ENCODE measurements at regions not wholly inside any gene's neighbourhood (a gene's known extent, or its start where the extent isn't known, plus 50 kb on each side); places are given as distances from the start of the nearest gene placed in this dataset.

GRCh38 chr5:125263356-125263755, 516.9 kb upstream of the ZNF608 start:
- no peak for DNase-seq

- no peak for DNase-seq
Observed at GRCh38 chr5:125266106-125266505, 519.7 kb upstream of the ZNF608 start.

GRCh38 chr5:125267636-125268248, 521.3 kb upstream of the ZNF608 start:
- DNase-seq, result peak; percentile 37

GRCh38 chr5:125269926-125270325, 523.5 kb upstream of the ZNF608 start:
- no peak for DNase-seq

- no peak for DNase-seq
Observed at GRCh38 chr5:125272357-125272756, 525.9 kb upstream of the ZNF608 start.

- DNase-seq, result no peak
Observed at GRCh38 chr5:125274211-125274610, 527.8 kb upstream of the ZNF608 start.

GRCh38 chr5:125274938-125275724, 528.7 kb upstream of the ZNF608 start:
- no peak for DNase-seq

- no peak for DNase-seq
Observed at GRCh38 chr5:125275725-125276090, 529.3 kb upstream of the ZNF608 start.

GRCh38 chr5:125276096-125276495, 529.7 kb upstream of the ZNF608 start:
- DNase-seq, result no peak

GRCh38 chr5:125277494-125278154, 531.2 kb upstream of the ZNF608 start:
- DNase-seq, result no peak

- no peak for DNase-seq
Observed at GRCh38 chr5:125278711-125279110, 532.3 kb upstream of the ZNF608 start.

GRCh38 chr5:125281667-125282066, 535.2 kb upstream of the ZNF608 start:
- no peak for DNase-seq

- no peak for DNase-seq
Observed at GRCh38 chr5:125283372-125283771, 536.9 kb upstream of the ZNF608 start.

- no peak for DNase-seq
Observed at GRCh38 chr5:125286271-125286670, 539.8 kb upstream of the ZNF608 start.

- no peak for DNase-seq
Observed at GRCh38 chr5:125289606-125290005, 543.2 kb upstream of the ZNF608 start.

- DNase-seq, result no peak
Observed at GRCh38 chr5:125290935-125291334, 544.5 kb upstream of the ZNF608 start.

- DNase-seq, result no peak
Observed at GRCh38 chr5:125291447-125291846, 545.0 kb upstream of the ZNF608 start.

GRCh38 chr5:125293223-125293622, 546.8 kb upstream of the ZNF608 start:
- no peak for DNase-seq

- DNase-seq, result no peak
Observed at GRCh38 chr5:125293726-125294125, 547.3 kb upstream of the ZNF608 start.

- DNase-seq, result no peak
Observed at GRCh38 chr5:125294844-125295243, 548.4 kb upstream of the ZNF608 start.

- no peak for DNase-seq
Observed at GRCh38 chr5:125295405-125295872, 549.0 kb upstream of the ZNF608 start.

- no peak for DNase-seq
Observed at GRCh38 chr5:125298258-125298657, 551.8 kb upstream of the ZNF608 start.

GRCh38 chr5:125298746-125299379, 552.4 kb upstream of the ZNF608 start:
- no peak for DNase-seq

- DNase-seq, result no peak
Observed at GRCh38 chr5:125301711-125302110, 555.3 kb upstream of the ZNF608 start.
